HG03558 (cell line): ENCODE measurements at regions not wholly inside any gene's neighbourhood (a gene's known extent, or its start where the extent isn't known, plus 50 kb on each side); places are given as distances from the start of the nearest gene placed in this dataset.

ENCODE experiments used
- ATAC-seq: cut with Tn5 transposase; IDR thresholded peaks from one replicate; pipeline ENCODE4 v1.9.1; 2021; ENCODE audit warnings: moderate number of reproducible peaks; ENCODE audit not compliant: unreplicated experiment; ENCODE audit errors: extremely low read depth

DNA sequence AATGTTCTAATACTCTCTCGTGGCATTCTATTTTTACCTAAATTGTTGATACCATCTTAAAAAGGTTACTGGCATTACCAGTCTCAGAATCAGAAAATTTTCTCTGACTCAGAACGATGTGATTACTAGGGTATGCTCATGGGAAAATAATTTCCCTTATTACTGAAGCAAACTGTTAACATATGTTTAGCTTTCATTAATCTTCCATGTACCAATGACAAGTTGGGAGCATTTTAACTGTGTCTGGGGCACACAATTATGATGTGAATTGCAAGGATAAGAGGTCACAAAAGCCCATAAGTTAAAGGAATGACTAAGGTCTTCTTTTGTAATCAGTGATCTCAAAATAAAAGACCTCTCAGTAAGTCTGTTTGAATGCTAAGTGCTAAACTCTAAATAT, 1254.6 kb downstream of the PCDH18 start:
- ATAC-seq, result no peak

DNA sequence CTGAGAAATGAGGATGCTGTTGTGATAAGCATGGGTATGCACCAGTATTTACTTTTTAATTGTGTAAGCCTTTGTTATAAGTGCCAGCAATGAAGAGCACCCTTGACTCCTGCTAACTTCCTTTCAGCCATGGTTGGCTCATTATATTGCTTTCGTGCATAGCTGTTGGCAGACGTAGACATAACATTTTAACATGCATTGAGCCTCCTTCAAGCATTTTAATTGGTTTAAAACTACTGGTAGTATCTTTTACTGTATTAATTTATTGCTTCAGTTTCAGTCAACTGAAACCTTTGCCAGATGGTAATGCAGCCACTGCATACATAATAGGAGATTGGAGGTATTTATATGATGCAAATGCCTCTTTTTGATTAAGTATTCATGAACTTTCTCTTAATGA, 1285.4 kb downstream of the PCDH18 start:
- no peak for ATAC-seq

DNA sequence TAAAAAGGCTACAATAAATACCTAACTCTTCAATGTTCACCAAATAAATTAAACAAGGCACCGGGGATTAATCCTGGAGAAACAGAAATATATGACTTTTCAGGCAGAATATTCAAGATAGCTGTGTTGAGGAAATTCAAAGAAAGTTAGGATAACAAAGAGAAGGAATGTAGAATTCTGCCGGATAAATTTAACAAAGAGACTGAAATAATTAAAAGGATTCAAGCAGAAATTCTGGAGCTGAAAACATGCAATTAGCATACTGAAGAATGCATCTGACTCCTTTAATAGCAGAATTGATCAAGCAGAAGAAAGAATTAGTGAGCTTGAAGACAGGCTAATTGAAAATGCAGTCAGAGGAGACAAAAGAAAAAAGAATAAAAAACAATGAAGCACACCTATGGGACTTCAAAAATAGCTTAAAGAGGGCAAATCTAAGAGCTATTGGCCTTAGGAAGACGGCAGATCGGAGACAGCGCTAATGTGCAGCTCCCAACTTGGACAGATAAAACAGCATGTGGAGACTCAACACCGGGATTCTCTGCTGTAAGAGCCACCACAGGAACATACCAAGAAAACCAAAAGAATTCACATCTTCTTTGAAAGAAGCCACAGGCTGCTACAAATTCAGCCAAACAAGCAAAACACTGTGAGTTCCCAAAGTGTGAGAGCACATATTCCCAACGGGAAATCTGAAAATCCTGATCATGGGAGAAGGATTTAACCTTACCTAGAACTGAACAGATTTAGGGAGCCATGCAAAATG, 1290.9 kb downstream of the PCDH18 start:
- ATAC-seq, result no peak

DNA sequence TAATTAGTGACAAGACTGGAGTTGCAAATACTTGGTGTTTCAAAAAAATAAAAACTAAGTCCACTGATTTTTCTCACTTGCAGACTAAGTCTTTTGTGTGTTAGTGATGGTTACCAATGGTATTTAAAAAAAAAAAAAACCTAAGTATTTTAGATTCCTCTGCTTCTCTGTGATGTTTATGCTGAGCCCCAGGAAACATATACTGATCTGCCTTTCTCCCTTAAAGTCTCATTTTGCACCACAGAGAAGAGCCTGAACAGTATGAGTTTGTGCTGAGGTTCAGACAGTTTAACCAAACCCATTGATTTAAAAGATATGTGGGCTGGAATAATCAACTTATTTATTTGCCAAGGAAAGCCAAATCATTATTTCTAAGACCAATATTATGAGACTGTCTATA, 1305.0 kb downstream of the PCDH18 start:
- ATAC-seq, result no peak

DNA sequence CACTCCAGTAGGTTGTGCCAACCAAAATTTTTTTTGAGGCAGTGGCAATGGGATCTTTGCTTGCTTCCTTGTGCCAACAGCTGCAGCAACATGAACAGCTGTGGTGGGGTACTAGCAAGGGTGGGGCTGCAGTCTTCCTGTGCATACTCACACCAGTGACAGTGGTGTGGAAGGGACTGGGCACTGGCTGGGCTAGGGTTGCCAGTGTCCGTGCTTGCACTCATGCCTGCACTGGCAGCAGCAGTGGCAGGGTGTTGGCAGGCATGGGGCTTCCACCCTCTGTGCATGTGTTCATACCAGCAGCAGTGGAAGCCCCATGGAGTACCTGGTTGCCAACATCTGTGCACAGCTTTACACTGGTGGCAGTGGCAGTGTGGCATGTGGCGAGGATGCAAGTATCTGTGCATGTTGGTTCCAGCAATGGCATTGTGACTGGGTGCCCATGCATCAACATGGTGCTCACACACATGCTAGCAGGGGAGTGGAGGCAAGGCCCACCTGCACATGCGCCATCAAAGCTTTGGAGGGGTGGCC, 1312.6 kb downstream of the PCDH18 start:
- ATAC-seq, result no peak

DNA sequence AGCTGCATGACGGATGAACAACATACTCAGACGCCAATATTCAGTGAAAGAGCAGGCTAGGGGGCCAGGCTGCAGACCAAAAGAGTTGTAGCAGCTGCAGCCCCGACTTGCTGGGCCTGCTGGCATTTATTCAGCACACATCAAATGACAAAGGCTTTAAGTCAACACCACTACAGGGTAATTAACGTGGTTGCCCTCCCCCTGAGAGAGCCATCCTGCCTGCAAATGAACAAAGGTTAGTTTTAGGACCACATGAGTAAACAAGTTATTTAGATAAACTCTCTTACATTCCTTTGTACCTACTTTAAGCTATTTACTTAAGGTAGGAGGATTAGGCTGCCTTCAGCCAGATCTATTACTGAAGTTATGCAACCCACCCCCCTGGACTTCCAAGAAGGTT, 1329.1 kb downstream of the PCDH18 start:
- no peak for ATAC-seq

DNA sequence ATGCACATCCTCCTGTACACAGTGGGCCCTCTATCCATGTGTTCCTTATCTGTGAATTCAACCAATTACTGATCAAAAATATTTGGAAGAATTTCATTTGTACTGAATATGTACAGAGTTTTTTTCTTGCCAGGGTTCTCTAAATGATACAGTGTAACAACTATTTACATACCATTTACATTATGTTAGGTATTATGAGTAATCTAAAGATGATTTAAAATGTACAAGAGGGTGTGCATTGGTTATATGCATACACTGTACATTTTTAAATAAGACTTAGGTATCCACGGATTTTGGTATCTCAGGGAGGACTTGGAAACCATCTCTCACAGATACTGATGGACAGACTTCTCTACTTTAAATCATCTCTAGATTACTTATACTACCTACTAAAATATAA, 1333.9 kb downstream of the PCDH18 start:
- no peak for ATAC-seq

DNA sequence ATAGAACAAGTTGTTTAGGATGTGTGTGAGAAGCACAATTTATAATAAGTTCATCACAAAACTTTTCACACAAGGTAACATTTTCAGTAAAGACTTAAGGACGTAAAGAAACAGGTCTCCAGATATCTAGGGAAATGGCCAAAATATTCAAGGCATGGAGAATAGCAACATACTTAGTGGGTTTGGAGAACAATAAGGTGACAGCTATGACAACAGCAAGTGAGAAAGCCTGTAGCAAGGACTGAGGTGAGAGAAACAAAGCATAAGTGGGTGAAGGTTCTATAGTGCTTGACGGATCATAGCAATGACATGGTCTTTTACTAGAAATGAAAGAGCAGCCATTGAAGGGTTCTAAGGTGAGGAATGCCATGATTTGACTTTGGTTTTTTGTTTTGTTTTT, 1337.3 kb downstream of the PCDH18 start:
- ATAC-seq, result no peak

DNA sequence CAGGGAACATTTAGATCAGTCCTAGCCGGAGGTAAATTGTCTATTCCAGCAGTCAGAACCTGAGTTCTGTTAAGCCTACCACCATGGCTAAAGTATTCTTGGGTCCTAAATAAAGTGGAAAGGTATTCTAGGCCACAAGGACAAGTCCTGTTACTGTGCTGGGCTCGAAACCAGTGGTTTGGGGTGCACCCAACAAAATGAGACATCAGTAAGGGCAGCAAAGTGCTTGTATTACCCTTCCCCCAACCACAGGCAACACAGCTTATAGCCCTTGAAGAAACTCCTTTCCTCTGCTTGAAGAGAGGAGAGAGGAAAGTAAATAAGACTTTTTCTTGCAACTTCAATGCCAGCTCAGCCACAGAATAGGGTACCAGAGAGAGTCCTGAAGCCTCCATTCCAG, 1345.6 kb downstream of the PCDH18 start:
- no peak for ATAC-seq

DNA sequence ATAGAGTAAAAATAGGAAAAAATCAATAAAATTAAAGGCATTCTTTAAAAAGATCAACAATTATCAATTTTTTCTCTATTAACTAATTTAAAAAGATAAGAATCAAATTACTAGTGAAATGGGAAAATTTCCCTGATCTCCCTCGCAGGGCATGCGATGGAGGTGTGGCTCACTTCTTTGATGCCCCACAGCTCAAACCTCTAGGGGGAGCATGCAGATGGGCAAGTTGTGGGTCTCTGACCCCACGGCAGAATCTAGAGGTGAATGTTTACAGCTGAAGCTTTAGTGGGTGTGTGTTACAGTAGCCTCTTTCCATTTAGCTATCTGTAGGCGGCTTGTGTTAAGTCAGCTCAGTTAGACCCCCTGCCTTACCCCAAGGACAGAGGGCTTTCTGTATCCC, 1348.8 kb downstream of the PCDH18 start:
- ATAC-seq, result no peak

DNA sequence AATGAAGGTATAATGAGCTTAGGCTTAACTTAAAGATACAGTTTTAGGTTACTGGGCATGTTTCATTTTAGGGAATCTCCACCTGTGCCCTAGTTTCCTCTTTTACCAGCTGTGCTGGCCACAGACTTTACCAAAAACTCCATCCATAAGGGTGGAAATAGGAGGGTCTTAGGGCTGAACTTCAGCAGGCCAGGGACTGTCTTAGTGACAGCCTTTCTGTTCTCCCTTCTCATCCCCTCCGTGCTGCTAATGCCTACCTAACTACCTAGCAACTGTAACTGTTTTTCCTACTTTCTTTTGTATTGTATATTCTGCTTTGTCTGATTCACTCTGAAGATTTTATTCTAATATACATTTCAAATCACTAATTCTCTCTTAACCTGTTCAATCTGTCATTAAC, 1375.3 kb downstream of the PCDH18 start:
- no peak for ATAC-seq

DNA sequence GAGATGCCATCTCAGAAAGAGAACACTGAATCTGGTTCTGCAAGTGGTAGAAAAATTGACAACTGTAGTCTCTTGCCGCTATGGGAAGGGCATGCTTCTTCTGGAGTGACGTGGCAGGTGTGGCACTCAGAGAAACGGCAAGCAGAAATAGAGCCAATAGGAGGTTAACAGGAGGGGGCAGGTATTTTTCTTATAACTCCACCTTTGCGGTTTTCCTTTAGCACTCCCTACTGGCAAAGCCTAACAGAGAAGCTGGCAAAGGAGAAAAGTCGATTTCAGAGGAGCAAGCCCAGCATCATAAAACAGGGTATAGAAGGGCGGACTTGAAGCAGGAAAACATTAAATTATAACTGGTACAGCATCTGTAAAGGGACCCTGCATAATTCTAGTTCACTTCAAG, 1382.2 kb downstream of the PCDH18 start:
- ATAC-seq, result no peak

DNA sequence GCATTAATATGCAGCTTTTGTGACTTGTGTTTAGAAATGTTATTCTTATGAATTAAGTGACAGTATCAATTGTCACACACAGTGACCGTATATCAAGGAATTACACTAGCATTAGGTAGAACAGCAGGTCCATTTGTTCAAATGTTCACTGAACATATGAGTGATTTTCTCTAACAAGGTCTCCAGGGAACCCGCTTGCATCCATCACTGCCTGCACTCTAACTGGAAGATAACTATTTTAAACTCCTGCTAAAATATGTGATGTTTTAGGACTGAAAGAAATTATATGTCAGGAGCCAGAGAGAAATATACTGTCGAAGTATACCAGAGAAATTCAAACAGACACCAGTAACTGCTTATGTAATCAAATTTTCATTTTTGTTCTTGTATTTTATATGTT, 1395.7 kb downstream of the PCDH18 start:
- no peak for ATAC-seq

DNA sequence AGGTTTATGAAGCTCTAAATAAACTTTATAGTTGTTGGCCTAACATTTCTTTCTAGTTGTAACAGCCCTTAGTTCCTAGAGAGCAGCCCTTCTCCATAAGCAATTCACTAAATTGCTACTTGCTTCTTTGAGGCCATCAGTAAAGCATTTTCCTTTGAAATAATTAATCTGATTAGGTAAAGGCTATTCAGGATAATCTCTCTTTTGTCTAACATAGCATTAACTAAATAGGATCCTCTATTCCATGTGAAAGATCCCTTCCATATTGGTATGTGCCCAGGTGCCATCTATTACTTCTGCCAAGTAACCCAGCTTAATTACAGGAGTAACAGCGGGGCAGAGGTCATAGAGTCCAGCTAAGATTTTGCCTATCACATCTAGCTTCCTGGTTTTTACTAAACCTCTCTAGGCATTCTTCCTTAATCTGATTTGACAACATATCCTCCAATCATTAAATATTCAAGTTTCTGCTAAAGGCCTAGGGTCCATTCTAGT, 1408.0 kb downstream of the PCDH18 start:
- no peak for ATAC-seq

DNA sequence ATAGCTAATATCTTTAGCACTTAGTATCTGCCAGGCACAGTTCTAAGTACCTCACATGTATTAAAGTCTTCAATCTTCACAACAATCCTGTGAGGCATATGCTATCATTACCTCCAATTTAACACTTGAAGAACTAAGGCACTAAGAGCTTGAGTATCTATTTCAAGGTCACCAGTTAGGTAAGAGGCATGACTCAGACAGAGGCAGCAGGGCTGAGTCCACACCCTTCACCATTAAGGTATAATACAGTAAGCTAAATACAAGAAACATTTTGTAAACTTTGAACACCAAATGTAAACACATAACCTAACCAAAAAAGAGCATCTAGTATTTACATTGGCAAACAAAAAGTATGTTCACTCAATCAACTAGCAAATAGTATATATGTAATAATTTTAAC, 1410.9 kb downstream of the PCDH18 start:
- no peak for ATAC-seq

DNA sequence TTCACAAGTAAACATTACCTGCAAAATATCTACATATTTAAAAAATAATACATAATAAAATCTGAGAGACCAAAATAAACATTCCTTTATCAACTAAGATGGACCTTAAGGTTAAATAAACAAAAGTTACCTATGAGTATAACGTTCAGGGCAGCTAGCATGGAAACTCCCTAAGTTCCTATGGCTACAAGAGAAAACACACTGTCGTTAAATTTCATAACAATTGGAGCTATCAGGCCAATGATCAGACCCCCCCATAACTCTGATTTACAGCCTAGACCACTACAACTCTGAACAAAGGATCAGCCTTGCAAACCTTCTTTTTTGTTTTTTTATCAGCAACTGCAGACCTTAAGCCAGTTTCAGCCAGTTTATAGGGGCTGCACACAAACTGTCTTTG, 1418.4 kb downstream of the PCDH18 start:
- no peak for ATAC-seq

DNA sequence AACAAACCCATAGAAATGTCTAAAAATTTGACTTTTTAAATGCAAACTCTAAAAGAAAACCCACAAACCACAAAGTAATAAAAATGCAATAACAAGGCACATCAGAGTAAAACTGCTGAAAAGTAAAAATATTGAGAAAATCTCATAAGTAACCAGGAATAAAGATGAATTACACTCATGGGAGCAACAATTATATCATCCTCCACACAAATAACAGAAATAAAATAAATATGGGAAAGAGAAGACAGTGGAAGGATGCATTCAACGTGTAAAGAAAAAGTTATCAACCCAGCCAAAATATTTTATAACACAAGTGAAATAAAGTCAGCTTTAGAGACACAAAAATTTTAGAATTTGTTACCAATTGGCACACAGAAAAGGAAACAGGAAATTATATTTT, 1420.2 kb downstream of the PCDH18 start:
- no peak for ATAC-seq

DNA sequence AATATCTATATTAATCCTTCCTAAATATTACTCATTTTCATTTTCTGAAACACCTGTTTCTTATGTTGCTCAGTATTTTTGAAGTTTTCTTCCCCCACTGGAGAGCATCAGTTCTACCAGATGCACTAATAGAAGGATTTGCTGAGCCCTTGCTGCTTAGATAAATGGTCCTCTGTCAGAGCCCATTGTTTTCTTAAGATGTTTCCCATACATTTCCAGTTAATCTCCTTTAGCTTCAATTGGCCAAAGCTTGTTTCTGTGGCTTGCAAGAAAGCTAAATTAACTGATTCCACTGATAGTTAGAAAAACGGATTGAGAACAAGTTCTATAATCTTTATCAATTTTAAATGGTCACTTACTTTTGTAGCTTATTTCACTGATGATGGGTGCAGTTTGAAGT, 1425.5 kb downstream of the PCDH18 start:
- ATAC-seq, result no peak

DNA sequence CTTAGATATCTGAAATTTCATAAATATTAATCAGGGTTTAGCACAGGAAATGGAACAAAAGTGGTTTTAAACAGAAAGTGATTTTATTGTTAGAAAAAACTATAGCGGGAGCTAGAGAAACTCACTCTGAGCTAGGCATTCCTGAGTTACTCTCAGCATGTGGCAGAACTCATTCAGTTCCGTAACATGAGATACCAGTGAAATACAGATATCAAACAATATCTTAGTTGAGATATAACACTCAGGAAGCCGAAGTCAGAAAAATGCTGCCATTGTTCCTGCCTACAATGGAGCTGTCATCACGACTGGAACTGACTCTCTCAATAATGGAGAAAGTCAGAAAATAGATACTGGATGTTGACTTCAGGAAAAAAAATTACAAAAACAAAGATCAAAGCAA, 1428.7 kb downstream of the PCDH18 start:
- ATAC-seq, result no peak

DNA sequence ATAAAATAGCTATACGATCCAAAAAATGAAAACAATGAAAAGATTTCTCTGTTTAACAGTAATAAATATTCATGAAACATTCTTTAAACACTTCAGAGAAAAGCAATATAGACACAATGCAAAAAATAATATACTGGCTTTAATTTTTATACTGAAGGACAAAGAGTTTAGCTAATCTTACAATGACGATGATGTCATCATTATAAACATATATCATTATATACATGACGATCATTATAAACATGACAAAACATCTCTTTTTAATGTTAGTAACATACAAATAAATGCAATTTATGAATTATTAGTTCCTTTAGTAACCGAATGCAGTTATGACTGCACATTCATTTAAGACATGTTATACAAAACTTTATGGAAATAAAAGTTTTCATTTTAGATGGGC, 1434.6 kb downstream of the PCDH18 start:
- ATAC-seq, result no peak

DNA sequence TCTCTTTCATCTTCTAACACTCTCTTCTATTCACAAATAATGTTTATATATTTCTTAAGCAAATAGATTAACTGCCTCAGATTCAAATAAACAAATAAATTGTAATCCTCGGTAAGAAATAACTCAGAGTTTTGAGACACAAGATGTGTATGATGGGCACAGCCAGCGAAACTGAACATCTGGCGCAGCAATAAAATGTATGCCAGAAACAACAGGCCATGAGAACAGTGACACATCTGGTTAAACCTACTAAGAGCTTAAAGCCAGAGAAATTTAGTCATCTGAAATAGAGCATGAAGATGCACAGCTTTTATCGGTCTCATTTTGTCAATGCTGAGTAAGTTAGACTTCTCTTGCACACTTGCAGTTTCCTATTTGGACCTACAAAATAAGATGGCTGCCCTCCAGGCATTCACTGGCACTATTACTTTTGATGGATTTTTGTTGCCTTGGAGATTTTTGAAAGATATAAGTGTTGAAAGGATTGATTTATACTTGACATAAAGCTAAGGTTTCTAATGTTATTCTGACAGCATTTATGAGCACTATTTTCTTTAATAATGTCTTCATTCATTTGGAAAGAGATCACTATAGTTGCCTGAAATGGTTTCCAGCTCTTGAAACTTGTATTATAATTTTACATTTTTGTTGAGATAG, 1444.0 kb downstream of the PCDH18 start:
- no peak for ATAC-seq

DNA sequence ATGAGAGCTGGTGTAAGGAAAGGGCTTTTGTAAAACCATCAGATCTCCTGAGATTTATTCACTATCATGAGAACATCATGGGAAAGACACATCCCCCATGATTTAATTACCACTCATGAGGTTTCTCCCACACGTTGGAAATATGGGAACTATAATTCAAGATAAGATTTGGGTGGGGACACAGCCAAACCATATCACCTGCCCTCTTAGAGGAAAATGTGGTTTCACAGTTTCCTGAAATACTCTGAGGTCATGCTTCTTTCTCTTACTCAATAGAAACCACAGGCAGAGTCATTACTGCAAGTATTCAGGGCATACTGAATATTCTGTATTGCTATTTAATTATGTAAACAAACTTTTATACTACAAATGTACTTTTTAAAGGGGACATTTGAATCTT, 1453.3 kb downstream of the PCDH18 start:
- ATAC-seq, result no peak
